GM18505 (cell line): ENCODE measurements at regions not wholly inside any gene's neighbourhood (a gene's known extent, or its start where the extent isn't known, plus 50 kb on each side); places are given as distances from the start of the nearest gene placed in this dataset.

Experiments
- ATAC-seq: cut with Tn5 transposase; IDR thresholded peaks from one replicate; pipeline ENCODE4 v1.9.1; 2021; ENCODE audit not compliant: unreplicated experiment
- POLR2A ChIP-seq: IDR thresholded peaks from 4 replicates; pipeline ENCODE4 v1.6.1; 2011; ENCODE audit warnings: borderline replicate concordance; ENCODE audit not compliant: insufficient read depth, insufficient read length; ENCODE audit errors: extremely low read depth

DNA sequence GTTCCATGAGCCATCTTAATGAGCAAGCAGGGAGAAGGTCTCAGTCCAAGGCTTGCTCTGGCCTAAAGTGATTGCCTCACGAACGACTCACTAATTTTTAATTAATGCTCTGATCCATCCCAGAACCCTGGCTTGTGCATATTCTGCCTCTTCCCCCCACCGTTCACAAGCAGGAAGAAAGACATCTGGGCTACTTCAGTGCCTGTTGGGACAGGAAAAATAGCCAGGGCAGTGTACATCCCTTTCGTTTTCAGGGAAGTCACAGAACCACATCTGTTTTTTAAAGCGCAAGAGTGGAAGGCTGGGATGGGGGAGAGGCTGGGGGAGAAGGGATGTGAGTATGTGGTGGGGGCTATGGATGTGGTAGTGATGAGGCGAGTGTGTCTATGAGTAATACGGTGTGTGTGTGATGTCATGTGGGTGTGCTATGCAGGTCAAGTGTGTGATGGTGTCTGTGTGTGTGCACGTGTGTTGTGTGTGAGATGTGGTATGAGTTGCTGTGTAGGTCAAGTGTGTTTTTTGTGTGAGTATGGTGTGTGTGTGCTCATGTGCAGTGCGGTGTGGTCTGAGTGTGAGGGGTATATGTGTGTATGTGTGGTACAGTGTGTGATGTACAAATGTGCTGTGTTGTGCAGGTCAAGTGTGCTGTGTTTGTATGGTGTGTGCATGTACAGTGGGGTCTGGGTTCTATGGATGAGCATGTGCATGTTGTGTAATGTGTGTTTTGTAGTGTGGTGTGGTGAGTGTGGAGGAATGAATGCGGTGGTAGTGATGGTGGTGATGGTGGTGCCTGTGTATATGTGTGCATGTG, 64.9 kb upstream of the SYT6 start:
- TF ChIP-seq POLR2A, result no peak
- ATAC-seq, result no peak

- ATAC-seq, result no peak
- no peak for TF ChIP-seq POLR2A
Observed at GRCh38 chr1:114216431-114217173, 62.9 kb upstream of the SYT6 start.

GRCh38 chr1:114215436-114215835, 61.8 kb upstream of the SYT6 start:
- no peak for TF ChIP-seq POLR2A
- ATAC-seq, result no peak

- ATAC-seq, result no peak
- no peak for TF ChIP-seq POLR2A
Observed at GRCh38 chr1:114214016-114214415, 60.3 kb upstream of the SYT6 start.

DNA sequence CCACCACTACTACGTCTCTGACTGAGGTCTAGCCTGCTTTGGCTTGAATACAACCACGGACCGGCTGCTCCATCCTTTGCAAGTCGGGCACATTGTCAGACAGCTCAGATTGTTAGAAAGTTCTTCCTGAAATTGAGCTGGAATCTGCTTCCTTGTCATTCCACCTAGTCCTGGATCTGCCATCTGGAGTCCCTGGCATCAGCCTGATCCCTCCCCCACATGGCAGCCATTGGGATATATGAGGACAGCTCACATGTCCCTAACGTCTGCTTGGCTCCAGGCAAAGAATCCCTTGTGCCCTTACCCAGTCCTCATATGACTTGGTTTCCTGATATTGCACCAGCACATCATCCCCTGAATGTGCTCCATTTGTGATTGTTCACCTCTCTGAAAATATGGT, 56.3 kb upstream of the SYT6 start:
- TF ChIP-seq POLR2A, result no peak
- ATAC-seq, result no peak

DNA sequence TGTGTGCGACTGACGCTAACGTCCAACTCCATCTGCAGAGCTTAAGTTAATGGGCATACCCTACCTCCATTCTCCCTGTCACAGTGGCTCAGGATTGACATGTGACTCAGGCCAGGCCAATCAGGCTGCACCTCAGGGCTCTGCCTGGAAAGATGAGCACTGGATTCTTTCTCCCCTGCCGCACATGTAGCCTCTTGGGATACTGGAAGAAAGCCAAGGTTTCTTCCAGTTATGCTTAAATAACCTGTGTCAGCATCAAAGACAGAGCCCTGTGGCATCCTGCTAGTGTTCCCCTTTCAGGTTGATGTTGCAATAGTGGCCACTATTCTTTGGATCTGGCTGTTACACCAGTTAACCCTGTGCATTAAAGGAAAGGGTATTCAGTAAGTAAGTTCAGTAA, 55.0 kb upstream of the SYT6 start:
- ATAC-seq, result no peak

GRCh38 chr1:114208106-114208505, 54.4 kb upstream of the SYT6 start:
- TF ChIP-seq POLR2A, result no peak
- ATAC-seq, result no peak

More for the DNA sequence above, 55.0 kb upstream of the SYT6 start:
- TF ChIP-seq POLR2A, result no peak

DNA sequence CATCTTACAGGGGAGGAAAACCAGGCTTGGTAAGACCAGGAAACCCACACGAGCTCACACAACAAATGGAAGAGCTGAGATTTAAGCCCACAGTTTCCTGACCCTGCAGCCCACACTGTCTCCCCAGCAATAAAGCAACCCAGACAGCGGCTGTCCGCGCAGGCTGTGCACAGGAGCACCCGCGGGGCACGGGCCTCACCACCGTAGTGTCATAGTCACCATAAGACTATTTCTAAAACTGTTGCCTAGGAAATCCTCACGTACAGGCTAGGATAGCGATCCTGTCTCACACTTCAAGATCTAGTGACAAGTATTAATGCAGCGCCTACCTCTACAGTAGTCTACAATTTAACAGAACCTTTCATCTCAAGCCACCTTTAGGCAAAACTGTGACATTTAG, 54.0 kb upstream of the SYT6 start:
- ATAC-seq, result no peak
- no peak for TF ChIP-seq POLR2A

- no peak for TF ChIP-seq POLR2A
Observed at GRCh38 chr1:114206392-114206791, 52.7 kb upstream of the SYT6 start.

GRCh38 chr1:114203595-114204128, 50.0 kb upstream of the SYT6 start:
- ATAC-seq, result no peak
- TF ChIP-seq POLR2A, result no peak

More at GRCh38 chr1:114206392-114206791, 52.7 kb upstream of the SYT6 start:
- ATAC-seq, result no peak
